ENCODE measurements at regions not wholly inside any gene's neighbourhood (a gene's known extent, or its start where the extent isn't known, plus 50 kb on each side); places are given as distances from the start of the nearest gene placed in this dataset.

DNA sequence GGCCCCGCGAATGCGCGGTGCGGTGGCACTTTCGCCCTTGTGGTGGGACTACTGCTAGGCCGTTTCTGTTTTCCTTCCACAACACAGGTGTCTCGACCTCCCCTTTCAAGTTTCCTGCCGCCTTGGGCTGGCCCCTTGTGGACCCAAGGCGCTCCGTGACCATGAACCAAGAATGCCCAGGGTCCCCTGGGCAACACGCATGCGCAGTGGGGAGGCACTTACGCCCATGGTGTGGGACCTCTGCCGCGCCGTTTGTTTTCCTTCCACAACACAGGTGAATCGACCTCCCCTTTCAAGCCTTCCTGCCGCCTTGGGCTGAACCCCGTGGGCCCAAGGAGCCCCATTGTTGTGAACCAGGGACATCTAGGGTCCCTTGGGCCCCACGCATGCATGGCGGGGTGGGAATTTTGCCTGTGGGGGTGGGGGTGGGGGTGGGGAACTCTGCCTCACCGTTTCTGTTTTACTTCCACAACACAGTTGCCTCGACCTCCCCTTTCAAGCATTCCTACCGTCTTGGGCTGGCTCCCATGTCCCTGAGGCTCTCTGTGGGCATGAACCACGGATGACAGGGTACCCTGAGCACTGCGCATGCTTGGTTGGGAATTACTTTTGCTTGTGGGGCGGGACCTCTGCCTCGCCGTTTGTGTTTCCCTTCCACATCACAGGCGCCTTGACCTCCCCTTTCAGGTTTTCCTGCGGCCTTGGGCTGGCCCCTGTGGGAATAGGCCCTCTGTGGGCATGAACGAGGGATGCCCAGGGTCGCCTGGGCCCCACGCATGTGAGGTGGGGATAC, 355.1 kb downstream of the ALG10 start:
- Histone ChIP-seq H3K9ac (ENCODE audit: low read length) (no peak overlapping the region), H3K4me2 (ENCODE audit: low read length) (no peak overlapping the region), H3K36me3 (ENCODE audit: insufficient read depth, low read length) (no peaks in the 10 kb centered on the region), H3K9me2 (ENCODE audit: low read depth, low read length) (no peaks in the 10 kb centered on the region), H3K27me3 (ENCODE audit: insufficient read depth, low read length) (no peaks in the 10 kb centered on the region), H3K4me1 (ENCODE audit: insufficient read depth, low read length, severe bottlenecking) (no peaks in the 10 kb centered on the region), H3F3A (ENCODE audit: insufficient read depth, low read length) (no peaks in the 10 kb centered on the region), H2AFZ (ENCODE audit: low read length) (no peak overlapping the region), H3K27ac (ENCODE audit: low read depth, low read length, poor library complexity, severe bottlenecking) (no peak overlapping the region), H3K4me3 (ENCODE audit: low read depth, low read length, poor library complexity, severe bottlenecking) (no peak overlapping the region), H3K9me3 (ENCODE audit: low read length) (no peaks in the 10 kb centered on the region), H3K79me2 (ENCODE audit: insufficient read depth, low read length) (no peaks in the 10 kb centered on the region), H4K20me1 (ENCODE audit: insufficient read depth, low read length) (no peaks in the 10 kb centered on the region)
- TF ChIP-seq EZH2 (IDR thresholded peaks at IDR 0.05; ENCODE audit: borderline replicate concordance, low read length): no peak
- TF ChIP-seq, protein P1, sequence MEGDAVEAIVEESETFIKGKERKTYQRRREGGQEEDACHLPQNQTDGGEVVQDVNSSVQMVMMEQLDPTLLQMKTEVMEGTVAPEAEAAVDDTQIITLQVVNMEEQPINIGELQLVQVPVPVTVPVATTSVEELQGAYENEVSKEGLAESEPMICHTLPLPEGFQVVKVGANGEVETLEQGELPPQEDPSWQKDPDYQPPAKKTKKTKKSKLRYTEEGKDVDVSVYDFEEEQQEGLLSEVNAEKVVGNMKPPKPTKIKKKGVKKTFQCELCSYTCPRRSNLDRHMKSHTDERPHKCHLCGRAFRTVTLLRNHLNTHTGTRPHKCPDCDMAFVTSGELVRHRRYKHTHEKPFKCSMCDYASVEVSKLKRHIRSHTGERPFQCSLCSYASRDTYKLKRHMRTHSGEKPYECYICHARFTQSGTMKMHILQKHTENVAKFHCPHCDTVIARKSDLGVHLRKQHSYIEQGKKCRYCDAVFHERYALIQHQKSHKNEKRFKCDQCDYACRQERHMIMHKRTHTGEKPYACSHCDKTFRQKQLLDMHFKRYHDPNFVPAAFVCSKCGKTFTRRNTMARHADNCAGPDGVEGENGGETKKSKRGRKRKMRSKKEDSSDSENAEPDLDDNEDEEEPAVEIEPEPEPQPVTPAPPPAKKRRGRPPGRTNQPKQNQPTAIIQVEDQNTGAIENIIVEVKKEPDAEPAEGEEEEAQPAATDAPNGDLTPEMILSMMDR (IDR thresholded peaks at IDR 0.05; ENCODE audit: low read length): no peak

DNA sequence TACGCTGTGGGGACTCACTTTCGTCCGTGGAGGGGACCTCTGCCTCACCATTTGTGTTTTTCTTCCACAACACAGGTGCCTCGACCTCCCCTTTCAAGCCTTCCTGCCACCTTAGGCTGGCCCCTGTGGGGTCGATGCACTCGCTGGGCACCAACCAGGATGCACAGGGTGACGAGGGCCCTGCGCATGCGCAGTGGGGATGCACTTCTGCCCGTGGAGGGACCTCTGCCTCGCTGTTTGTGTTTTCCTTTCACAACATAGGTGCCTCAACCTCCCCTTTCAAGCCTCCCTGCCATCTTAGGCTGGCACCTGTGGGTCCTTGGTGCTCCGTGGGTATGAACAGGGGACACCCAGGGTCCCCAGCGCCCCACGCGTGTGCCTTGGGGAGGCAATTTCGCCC, 356.8 kb downstream of the ALG10 start:
- Histone ChIP-seq H3K79me2 (ENCODE audit: insufficient read depth, low read length) (no peaks in the 10 kb centered on the region), H3F3A (ENCODE audit: insufficient read depth, low read length) (no peaks in the 10 kb centered on the region), H3K9me2 (ENCODE audit: low read depth, low read length) (no peaks in the 10 kb centered on the region), H3K4me2 (ENCODE audit: low read length) (no peak overlapping the region), H3K9me3 (ENCODE audit: low read length) (no peaks in the 10 kb centered on the region), H3K27ac (ENCODE audit: low read depth, low read length, poor library complexity, severe bottlenecking) (no peak overlapping the region), H3K27me3 (ENCODE audit: insufficient read depth, low read length) (no peaks in the 10 kb centered on the region), H4K20me1 (ENCODE audit: insufficient read depth, low read length) (no peaks in the 10 kb centered on the region), H3K9ac (ENCODE audit: low read length) (no peak overlapping the region), H3K36me3 (ENCODE audit: insufficient read depth, low read length) (no peaks in the 10 kb centered on the region), H2AFZ (ENCODE audit: low read length) (no peak overlapping the region), H3K4me3 (ENCODE audit: low read depth, low read length, poor library complexity, severe bottlenecking) (no peak overlapping the region), H3K4me1 (ENCODE audit: insufficient read depth, low read length, severe bottlenecking) (no peaks in the 10 kb centered on the region)
- TF ChIP-seq, protein P1 (IDR thresholded peaks at IDR 0.05; ENCODE audit: low read length): no peak
- no peak for TF ChIP-seq EZH2 (IDR thresholded peaks at IDR 0.05; ENCODE audit: borderline replicate concordance, low read length)

DNA sequence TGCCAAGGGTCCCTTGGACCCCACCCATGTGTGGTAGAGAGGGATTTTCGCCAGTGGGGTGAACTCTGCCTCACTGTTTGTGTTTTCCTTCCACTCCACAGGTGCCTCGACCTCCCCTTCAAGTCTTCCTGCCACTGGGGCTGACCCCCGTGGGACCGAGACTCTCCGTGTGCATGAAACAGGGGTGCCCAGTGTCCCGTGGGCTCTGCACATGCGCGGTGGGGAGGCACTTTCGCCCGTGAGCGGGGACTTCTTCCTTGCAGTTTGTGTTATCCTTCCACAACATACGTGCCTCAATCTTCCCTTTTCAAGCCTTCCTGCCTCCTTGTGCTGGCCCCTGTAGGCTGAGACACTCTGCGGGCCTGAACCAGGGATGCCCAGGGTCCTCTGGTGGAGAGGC, 362.4 kb downstream of the ALG10 start:
- Histone ChIP-seq H3K9me3 (ENCODE audit: low read length) (no peaks in the 10 kb centered on the region), H3K4me1 (ENCODE audit: insufficient read depth, low read length, severe bottlenecking) (no peaks in the 10 kb centered on the region)
- no peak for TF ChIP-seq EZH2 (IDR thresholded peaks at IDR 0.05; ENCODE audit: borderline replicate concordance, low read length)
- TF ChIP-seq, protein P1 (IDR thresholded peaks at IDR 0.05; ENCODE audit: low read length): no peak

More for the DNA sequence above, 362.4 kb downstream of the ALG10 start:
- H3K79me2 ChIP-seq (ENCODE audit: insufficient read depth, low read length): no peaks in the 10 kb centered on the region
- no peaks in the 10 kb centered on the region for H3K9me2 ChIP-seq (ENCODE audit: low read depth, low read length)
- no peak overlapping the region for H3K9ac ChIP-seq (ENCODE audit: low read length)
- H2AFZ ChIP-seq (ENCODE audit: low read length): no peak overlapping the region
- H3K36me3 ChIP-seq (ENCODE audit: insufficient read depth, low read length): no peaks in the 10 kb centered on the region
- no peak overlapping the region for H3K4me2 ChIP-seq (ENCODE audit: low read length)
- no peak overlapping the region for H3K4me3 ChIP-seq (ENCODE audit: low read depth, low read length, poor library complexity, severe bottlenecking)
- no peak overlapping the region for H3K27ac ChIP-seq (ENCODE audit: low read depth, low read length, poor library complexity, severe bottlenecking)
- no peaks in the 10 kb centered on the region for H3F3A ChIP-seq (ENCODE audit: insufficient read depth, low read length)
- no peaks in the 10 kb centered on the region for H3K27me3 ChIP-seq (ENCODE audit: insufficient read depth, low read length)
- no peaks in the 10 kb centered on the region for H4K20me1 ChIP-seq (ENCODE audit: insufficient read depth, low read length)
